Transverse colon (tissue), 4 donors: ENCODE measurements at regions not wholly inside any gene's neighbourhood (a gene's known extent, or its start where the extent isn't known, plus 50 kb on each side); places are given as distances from the start of the nearest gene placed in this dataset.

Experiments
- CTCF ChIP-seq, 5 experiments: fragments of 200-600 bp in 3 of 5; fragments of 450-650 bp in 2 of 5; sonication (generic) in 3 of 5; IDR thresholded peaks; 1 replicate in 2 of 5; 2 replicates in 3 of 5; pipeline ENCODE4 v1.5.1; 2016 to 2017; ENCODE audit warnings: antibody characterized with exemption in 5 of 5, inconsistent platforms in 3 of 5, mild to moderate bottlenecking in 2 of 5, moderate library complexity in 1 of 5
- POLR2A ChIP-seq: fragments of 450-650 bp; IDR thresholded peaks from one replicate; pipeline ENCODE4 v1.6.1; 2016; ENCODE audit warnings: antibody characterized with exemption, mild to moderate bottlenecking, moderate library complexity
- POLR2AphosphoS5 ChIP-seq, 3 donors: sonication (generic); formaldehyde crosslinking; IDR thresholded peaks; one replicate each; pipeline ENCODE4 v1.6.1; 2016; ENCODE audit warnings: antibody characterized with exemption in 3 of 3

GRCh38 chr9:115855458-115856133 is 298.0 kb upstream of the PAPPA start:
- TF ChIP-seq CTCF (IDR thresholded peaks at IDR 0.05): no peak
- no peak for TF ChIP-seq POLR2A
- no peak for TF ChIP-seq POLR2AphosphoS5 (IDR thresholded peaks at IDR 0.05)
